Gastrocnemius medialis (tissue), 4 donors: ENCODE measurements at regions not wholly inside any gene's neighbourhood (a gene's known extent, or its start where the extent isn't known, plus 50 kb on each side); places are given as distances from the start of the nearest gene placed in this dataset.
"Not testable (repeated sequence)": the region's sequence is repeated elsewhere in the genome, so short reads cannot be mapped to it uniquely, and the experiment has no call there.

Experiments used
- ATAC-seq, 2 donors: fragments of 150-250 bp; one replicate each; pipeline ENCODE4 v1.9.1; 2016
- DNase-seq, 2 donors: peaks; one replicate each; pipeline ENCODE4 v3.0.0-alpha.2; 2019
- H3K27ac ChIP-seq, 4 donors: fragments of 200-600 bp; sonication (generic); 1 replicate in 1 of 4; 2 replicates in 3 of 4; pipeline ENCODE4 v1.5.1; 2016 to 2018; ENCODE audit warnings: mild to moderate bottlenecking in 2 of 4, moderate library complexity in 1 of 4
- H3K27me3 ChIP-seq, 3 donors: fragments of 200-600 bp; sonication (generic) in 2 of 3; 1 replicate in 1 of 3; 2 replicates in 2 of 3; pipeline versions ENCODE4 v1.5.1 to v1.6.0; 2016 to 2019; ENCODE audit warnings: mild to moderate bottlenecking in 1 of 3, moderate library complexity in 1 of 3
- H3K36me3 ChIP-seq, 2 donors: fragments of 200-600 bp; sonication (generic) in 1 of 2; one replicate each; pipeline ENCODE4 v1.5.1; 2017 to 2018
- H3K4me1 ChIP-seq, 2 donors: fragments of 200-600 bp; sonication (generic) in 1 of 2; one replicate each; pipeline ENCODE4 v1.5.1; 2016 to 2017; ENCODE audit warnings: mild to moderate bottlenecking in 2 of 2
- H3K4me3 ChIP-seq, 4 donors: fragments of 200-600 bp; sonication (generic) in 3 of 4; 1 replicate in 1 of 4; 2 replicates in 3 of 4; pipeline ENCODE4 v1.5.1; 2016 to 2019; ENCODE audit warnings: mild to moderate bottlenecking in 2 of 4
- H3K9me3 ChIP-seq, 3 donors: fragments of 200-600 bp; sonication (generic) in 2 of 3; 1 replicate in 1 of 3; 2 replicates in 2 of 3; pipeline ENCODE4 v1.5.1; 2016 to 2019
- POLR2A ChIP-seq, 2 donors: fragments of 450-650 bp; IDR thresholded peaks; one replicate each; pipeline ENCODE4 v1.6.1; 2017; ENCODE audit warnings: antibody characterized with exemption in 2 of 2, mild to moderate bottlenecking in 2 of 2, moderate library complexity in 2 of 2
- in situ Hi-C, 4 donors: fragments of 200-750 bp; cut with MboI; loops; one replicate each; pipeline versions ENCODE4 v1.15.0 to v1.8.0; 2017; ENCODE audit warnings: low sequenced_read_pairs in 4 of 4
- intact Hi-C: fragments of 100-400 bp; cut with DNase I; formaldehyde crosslinking; loops from one replicate; pipeline ENCODE4 v1.15.1; 2023; ENCODE audit warnings: low total_unique reads
- TF ChIP-seq, protein P1 (sequence below), 5 experiments: fragments of 450-650 bp in 3 of 5; fragments of 200-600 bp in 2 of 5; sonication (generic) in 2 of 5; IDR thresholded peaks in 4 of 5; conservative IDR thresholded peaks in 1 of 5; 1 replicate in 4 of 5; 2 replicates in 1 of 5; pipeline ENCODE4 v1.5.1; 2016 to 2019; ENCODE audit warnings: antibody characterized with exemption in 5 of 5, mild to moderate bottlenecking in 3 of 5, moderate library complexity in 3 of 5

DNA sequence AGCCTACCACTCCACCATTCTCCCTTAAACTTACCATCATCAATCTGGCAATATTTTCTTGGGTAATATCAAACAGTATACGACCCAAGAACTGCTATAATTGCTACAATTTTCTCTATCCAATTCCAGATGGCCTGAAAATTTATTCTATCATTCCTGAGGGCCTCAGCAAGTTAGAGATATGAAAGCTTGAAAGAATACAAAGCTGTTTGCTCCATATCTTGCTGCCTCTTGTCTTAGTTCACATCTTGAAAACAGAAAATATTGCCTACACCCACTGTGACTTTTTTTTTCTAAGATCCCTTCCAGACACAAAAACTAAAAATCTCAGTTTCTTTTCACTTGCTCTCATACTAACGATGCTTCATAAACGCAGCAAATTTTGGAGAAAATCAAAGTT lies 898.9 kb downstream of the OTOL1 start:
- in situ Hi-C loops: no loop called here

GRCh38 chr3:162398554-162398953 lies 901.9 kb downstream of the OTOL1 start:
- no peak overlapping the region for H3K4me3 ChIP-seq
- H3K27me3 ChIP-seq: no peaks in the 10 kb centered on the region
- H3K27ac ChIP-seq: no peak overlapping the region
- no peaks in the 10 kb centered on the region for H3K9me3 ChIP-seq
- H3K36me3 ChIP-seq: no peaks in the 10 kb centered on the region
- ATAC-seq: no peak
- no peak for DNase-seq
- no peaks in the 10 kb centered on the region for H3K4me1 ChIP-seq
- in situ Hi-C loops (no loop called here), intact Hi-C loops (no loop called here)
- no peak for TF ChIP-seq POLR2A (IDR thresholded peaks at IDR 0.05)
- TF ChIP-seq, protein P1, sequence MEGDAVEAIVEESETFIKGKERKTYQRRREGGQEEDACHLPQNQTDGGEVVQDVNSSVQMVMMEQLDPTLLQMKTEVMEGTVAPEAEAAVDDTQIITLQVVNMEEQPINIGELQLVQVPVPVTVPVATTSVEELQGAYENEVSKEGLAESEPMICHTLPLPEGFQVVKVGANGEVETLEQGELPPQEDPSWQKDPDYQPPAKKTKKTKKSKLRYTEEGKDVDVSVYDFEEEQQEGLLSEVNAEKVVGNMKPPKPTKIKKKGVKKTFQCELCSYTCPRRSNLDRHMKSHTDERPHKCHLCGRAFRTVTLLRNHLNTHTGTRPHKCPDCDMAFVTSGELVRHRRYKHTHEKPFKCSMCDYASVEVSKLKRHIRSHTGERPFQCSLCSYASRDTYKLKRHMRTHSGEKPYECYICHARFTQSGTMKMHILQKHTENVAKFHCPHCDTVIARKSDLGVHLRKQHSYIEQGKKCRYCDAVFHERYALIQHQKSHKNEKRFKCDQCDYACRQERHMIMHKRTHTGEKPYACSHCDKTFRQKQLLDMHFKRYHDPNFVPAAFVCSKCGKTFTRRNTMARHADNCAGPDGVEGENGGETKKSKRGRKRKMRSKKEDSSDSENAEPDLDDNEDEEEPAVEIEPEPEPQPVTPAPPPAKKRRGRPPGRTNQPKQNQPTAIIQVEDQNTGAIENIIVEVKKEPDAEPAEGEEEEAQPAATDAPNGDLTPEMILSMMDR (IDR thresholded peaks at IDR 0.05 in 4 of 5, conservative IDR thresholded peaks at IDR 0.05 in 1 of 5): no peak

More for the DNA sequence above, 898.9 kb downstream of the OTOL1 start:
- Histone ChIP-seq H3K9me3 (no peaks in the 10 kb centered on the region), H3K36me3 (no peaks in the 10 kb centered on the region), H3K4me1 (no peaks in the 10 kb centered on the region), H3K4me3 (no peak overlapping the region), H3K27ac (no peak overlapping the region), H3K27me3 (no peaks in the 10 kb centered on the region)
- intact Hi-C loops: no loop called here
- ATAC-seq (no peak), DNase-seq (no peak)
- TF ChIP-seq POLR2A (IDR thresholded peaks at IDR 0.05): no peak
- TF ChIP-seq, protein P1 (IDR thresholded peaks at IDR 0.05 in 4 of 5, conservative IDR thresholded peaks at IDR 0.05 in 1 of 5): no peak

DNA sequence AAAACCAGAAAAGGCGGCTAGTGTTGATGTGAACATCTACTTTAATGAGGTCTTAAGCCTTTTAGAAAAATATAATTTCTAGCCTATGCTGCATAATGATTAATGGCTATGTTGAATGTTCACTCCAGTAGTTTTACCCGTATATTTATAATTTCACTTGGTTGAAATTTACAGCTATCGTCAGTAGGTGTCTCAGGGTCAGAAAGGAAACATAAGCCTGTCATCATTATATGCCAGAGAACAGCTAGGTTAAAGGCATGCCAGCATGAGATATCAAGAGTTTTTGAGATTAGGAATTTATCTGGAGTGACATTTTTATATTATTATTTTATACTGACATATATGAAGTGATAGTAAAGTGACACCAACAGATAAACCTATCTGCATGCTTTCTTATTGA lies 904.1 kb downstream of the OTOL1 start:
- Histone ChIP-seq H3K9me3 (no peaks in the 10 kb centered on the region), H3K4me3 (no peak overlapping the region), H3K4me1 (no peaks in the 10 kb centered on the region), H3K27ac (no peak overlapping the region), H3K27me3 (no peaks in the 10 kb centered on the region), H3K36me3 (no peaks in the 10 kb centered on the region)
- intact Hi-C loops (no loop called here), in situ Hi-C loops (no loop called here)
- TF ChIP-seq, protein P1 (IDR thresholded peaks at IDR 0.05 in 4 of 5, conservative IDR thresholded peaks at IDR 0.05 in 1 of 5): no peak
- ATAC-seq (no peak), DNase-seq (no peak)

GRCh38 chr3:162411556-162411955 lies 914.9 kb downstream of the OTOL1 start:
- H3K4me1 ChIP-seq, H3K9me3 ChIP-seq, intact Hi-C loops, H3K27ac ChIP-seq, DNase-seq, H3K4me3 ChIP-seq, H3K27me3 ChIP-seq, H3K36me3 ChIP-seq, in situ Hi-C loops, ATAC-seq: not testable (repeated sequence)

DNA sequence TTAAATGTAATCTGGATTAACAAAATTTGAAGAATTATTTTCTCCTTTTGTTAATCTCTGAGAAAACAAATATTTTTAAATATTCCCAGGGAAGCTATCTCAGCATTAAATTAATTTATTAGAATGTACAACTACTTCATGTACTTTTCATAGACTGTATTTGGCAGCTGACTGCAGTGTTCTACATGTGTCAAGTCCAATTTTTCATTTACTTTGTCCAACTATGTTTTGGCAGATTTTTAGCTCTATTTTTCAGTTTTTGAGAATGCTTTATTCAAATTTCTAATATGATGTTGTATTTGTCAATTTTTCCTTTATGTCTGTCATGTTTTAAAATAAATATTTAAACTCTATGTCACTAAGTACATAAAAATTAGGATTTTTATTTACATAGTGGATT lies 925.1 kb downstream of the OTOL1 start:
- no peak for ATAC-seq
- Histone ChIP-seq H3K9me3 (no peaks in the 10 kb centered on the region), H3K36me3 (no peaks in the 10 kb centered on the region), H3K4me1 (no peaks in the 10 kb centered on the region), H3K27ac (no peak overlapping the region), H3K27me3 (no peaks in the 10 kb centered on the region), H3K4me3 (no peak overlapping the region)
- no peak for DNase-seq
- no peak for TF ChIP-seq POLR2A (IDR thresholded peaks at IDR 0.05)
- TF ChIP-seq, protein P1 (IDR thresholded peaks at IDR 0.05 in 4 of 5, conservative IDR thresholded peaks at IDR 0.05 in 1 of 5): no peak
- intact Hi-C loops (no loop called here), in situ Hi-C loops (no loop called here)
